ENCODE measurements at regions not wholly inside any gene's neighbourhood (a gene's known extent, or its start where the extent isn't known, plus 50 kb on each side); places are given as distances from the start of the nearest gene placed in this dataset.
"Not testable (repeated sequence)": the region's sequence is repeated elsewhere in the genome, so short reads cannot be mapped to it uniquely, and the experiment has no call there.

DNA sequence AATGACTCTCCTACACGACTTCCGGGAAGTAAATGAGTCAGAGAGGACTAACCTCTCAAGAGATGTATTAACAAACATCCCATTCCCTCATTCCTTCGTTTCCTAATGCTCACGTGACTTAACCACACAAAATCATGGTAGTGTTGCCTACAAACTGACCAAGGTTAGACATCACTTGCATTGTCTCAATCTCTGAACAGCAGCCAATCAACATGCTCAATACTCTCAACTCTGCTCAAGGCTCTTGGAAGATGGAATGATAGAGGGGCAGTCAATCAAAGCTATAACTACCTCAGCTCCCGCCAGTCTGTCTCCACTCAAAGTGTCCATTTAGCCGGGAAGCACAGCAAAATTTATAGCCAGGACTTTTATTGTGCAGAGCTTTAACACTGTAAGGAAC is 143.8 kb upstream of the PIK3R1 start:
- peaks cover 7% of the 10 kb centered on the region for H3K27me3 Mint-ChIP-seq
- no peak overlapping the region for H3K4me3 Mint-ChIP-seq
- no peak for ATAC-seq
- no peaks in the 10 kb centered on the region for H3K9me3 ChIP-seq (ENCODE audit: control insufficient read depth, low read length, poor library complexity, severe bottlenecking)
- H3K27ac Mint-ChIP-seq, result no peak overlapping the region
- peaks cover 2% of the 10 kb centered on the region for H3K36me3 Mint-ChIP-seq (ENCODE audit: low read depth)
- DNase-seq, result no peak
- H3K4me1 Mint-ChIP-seq, result peaks cover 5% of the 10 kb centered on the region

DNA sequence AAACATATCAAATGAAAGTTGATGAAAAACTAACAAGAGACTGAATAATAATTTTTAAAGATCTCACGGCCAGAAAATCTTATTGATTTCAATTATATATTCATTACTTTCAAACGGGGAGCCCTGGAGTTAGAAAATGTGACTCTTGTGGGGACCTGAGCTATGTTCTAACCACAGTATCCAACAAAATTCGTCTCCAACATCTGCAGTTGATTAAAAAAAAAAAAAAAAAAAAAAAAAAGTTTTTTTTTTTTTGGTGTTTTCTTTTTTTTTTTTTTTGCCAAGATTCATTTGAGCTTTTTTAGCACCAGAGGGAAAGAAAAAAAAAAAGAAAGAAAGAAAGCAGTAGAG is 144.3 kb upstream of the PIK3R1 start:
- Mint-ChIP-seq H3K4me1 (peaks cover 5% of the 10 kb centered on the region), H3K4me3 (no peak overlapping the region), H3K36me3 (ENCODE audit: low read depth) (peaks cover 2% of the 10 kb centered on the region), H3K27me3 (peaks cover 7% of the 10 kb centered on the region), H3K27ac (no peak overlapping the region)
- H3K9me3 ChIP-seq (ENCODE audit: control insufficient read depth, low read length, poor library complexity, severe bottlenecking), result no peaks in the 10 kb centered on the region
- DNase-seq, result no peak
- ATAC-seq, result no peak

DNA sequence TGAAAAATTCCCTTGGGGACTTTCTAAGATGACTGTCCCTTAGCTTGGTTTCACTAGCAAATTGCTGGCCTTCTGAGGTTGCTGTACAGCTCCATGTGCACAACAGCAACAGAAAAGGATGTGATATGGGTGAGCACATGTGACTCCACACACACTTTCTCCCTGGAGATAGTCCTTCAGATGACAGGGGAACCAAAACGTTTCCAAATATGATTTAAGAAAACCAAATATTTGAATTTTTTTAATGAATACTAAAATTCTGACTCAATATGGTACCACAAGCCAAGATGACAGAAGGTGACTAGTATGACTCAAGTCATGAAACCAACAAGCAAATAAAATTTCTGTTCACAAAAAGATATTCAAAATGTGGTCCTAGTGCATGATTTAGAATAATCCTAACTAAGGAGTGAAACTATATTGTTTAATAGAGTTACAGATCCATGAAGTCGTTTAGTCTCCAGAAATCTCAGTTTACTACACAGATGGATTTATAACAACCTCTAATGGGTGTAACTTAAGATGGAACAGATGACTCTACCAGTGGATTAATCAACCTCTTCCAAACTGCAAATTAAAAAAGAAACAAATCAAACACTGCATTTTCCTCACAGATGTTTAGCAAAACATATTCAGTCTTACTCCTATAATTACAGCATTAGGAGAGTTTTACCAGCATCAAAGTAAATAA is 144.8 kb upstream of the PIK3R1 start:
- Mint-ChIP-seq H3K27ac (no peak overlapping the region), H3K36me3 (ENCODE audit: low read depth) (peaks cover 2% of the 10 kb centered on the region), H3K4me3 (no peak overlapping the region), H3K4me1 (peaks cover 5% of the 10 kb centered on the region), H3K27me3 (peaks cover 7% of the 10 kb centered on the region)
- DNase-seq (no peak), ATAC-seq (no peak)
- H3K9me3 ChIP-seq (ENCODE audit: control insufficient read depth, low read length, poor library complexity, severe bottlenecking), result no peaks in the 10 kb centered on the region

DNA sequence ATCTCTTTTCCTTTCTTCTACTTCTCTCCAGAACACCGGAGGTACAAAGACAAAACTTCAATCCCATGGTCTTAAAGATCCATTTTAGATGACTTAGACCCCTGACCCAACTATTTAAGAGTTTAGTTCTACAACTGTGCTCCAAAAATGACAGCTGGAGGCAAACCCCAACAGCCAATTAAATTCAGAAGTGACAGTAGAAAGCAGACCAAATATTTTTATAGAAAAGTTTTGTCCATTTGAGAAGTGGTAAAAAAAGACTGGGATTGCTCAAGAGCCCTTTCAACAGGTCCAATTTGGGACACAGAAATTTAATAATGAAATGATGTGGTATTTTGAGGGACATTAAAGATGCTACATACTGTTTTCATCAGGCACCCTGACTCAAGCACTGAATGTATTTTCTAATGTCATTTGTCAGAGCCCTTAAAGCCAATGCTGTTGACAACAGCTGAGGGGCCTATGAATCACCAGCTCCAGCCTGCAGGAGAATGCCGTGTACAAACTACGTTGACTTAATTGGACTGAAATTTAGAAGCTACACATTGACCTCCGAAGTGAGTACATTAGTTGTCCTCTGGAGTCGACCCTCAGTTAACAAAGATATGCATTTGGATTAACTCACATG is 147.5 kb upstream of the PIK3R1 start:
- H3K9me3 ChIP-seq (ENCODE audit: control insufficient read depth, low read length, poor library complexity, severe bottlenecking), result no peaks in the 10 kb centered on the region
- Mint-ChIP-seq H3K4me1 (no peaks in the 10 kb centered on the region), H3K36me3 (ENCODE audit: low read depth) (no peaks in the 10 kb centered on the region), H3K27ac (no peak overlapping the region), H3K4me3 (no peak overlapping the region), H3K27me3 (no peaks in the 10 kb centered on the region)
- ATAC-seq (no peak), DNase-seq (no peak)

DNA sequence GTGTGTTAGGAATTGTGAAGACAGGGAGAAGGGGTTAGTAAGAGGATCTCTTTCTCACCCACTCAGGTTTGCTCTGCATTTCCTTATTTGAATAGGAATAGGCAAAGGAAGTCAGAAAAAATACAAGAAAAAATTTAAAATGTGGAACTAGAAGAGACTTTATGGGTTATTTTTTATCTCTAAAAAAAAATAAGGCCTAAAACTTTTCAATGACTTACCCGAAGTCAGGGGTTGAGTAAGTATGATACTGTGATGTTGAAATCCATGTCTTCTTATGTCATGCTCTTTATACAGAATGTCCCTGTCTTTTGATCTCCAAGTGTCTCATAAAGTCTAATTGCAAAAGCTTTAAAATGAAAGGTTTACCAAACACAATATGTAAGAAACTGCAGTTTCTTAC is 148.3 kb upstream of the PIK3R1 start:
- no peak overlapping the region for H3K27ac Mint-ChIP-seq
- no peaks in the 10 kb centered on the region for H3K27me3 Mint-ChIP-seq
- no peaks in the 10 kb centered on the region for H3K9me3 ChIP-seq (ENCODE audit: control insufficient read depth, low read length, poor library complexity, severe bottlenecking)
- DNase-seq (no peak), ATAC-seq (no peak)
- H3K4me1 Mint-ChIP-seq, result no peaks in the 10 kb centered on the region
- peaks cover 2% of the 10 kb centered on the region for H3K36me3 Mint-ChIP-seq (ENCODE audit: low read depth)
- H3K4me3 Mint-ChIP-seq, result no peak overlapping the region

DNA sequence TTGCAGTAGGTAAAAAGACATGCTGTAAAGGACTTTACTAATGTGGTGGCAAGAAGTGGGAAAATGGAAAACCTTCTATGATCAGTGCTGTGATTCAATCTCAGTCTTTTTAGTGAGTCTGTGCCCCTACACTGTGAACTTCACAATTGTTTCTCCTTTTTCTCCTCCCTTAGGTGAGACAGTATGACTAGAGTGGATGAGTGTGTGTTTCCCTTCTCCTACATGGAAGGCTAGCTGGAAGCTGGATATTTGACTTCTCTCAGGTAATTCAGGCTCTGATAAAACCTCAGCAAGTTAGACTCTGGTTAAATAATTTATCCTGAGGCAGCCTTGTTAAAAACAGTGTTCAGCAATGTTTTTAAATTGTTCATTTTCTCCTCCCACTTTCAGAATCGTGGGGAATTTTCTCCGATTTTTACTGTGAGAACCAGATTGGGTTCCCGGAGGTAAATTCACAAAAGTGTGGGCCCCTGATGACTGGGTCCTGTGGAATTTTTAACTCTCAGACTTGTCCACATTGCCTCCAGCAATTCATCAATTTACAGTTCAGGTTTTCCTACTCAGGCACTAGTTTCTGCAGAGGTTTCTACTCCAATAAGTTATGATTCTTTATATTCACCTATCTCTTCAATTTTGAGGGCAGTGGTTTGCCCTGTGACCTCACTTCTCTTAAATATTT is 149.1 kb upstream of the PIK3R1 start:
- no peaks in the 10 kb centered on the region for H3K4me1 Mint-ChIP-seq
- no peak overlapping the region for H3K4me3 Mint-ChIP-seq
- H3K27ac Mint-ChIP-seq, result no peak overlapping the region
- no peaks in the 10 kb centered on the region for H3K27me3 Mint-ChIP-seq
- ATAC-seq, result no peak
- H3K9me3 ChIP-seq (ENCODE audit: control insufficient read depth, low read length, poor library complexity, severe bottlenecking), result no peaks in the 10 kb centered on the region
- DNase-seq, result no peak
- H3K36me3 Mint-ChIP-seq (ENCODE audit: low read depth), result peaks cover 2% of the 10 kb centered on the region

DNA sequence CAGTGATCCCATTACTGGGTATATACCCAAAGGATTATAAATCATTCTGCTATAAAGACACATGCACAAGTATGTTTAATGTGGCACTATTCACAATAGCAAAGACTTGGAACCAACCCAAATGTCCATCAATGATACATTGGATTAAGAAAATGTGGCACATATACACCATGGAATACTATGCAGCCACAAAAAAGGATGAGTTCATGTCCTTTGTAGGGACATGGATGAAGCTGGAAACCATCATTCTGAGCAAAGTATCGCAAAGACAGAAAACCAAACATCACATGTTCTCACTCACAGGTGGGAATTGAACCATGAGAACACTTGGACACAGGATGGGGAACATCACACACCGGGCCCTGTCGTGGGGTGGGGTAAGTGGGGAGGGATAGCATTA is 150.2 kb upstream of the PIK3R1 start:
- not testable (repeated sequence) for H3K36me3 Mint-ChIP-seq (ENCODE audit: low read depth); H3K27me3 Mint-ChIP-seq; ATAC-seq; H3K9me3 ChIP-seq (ENCODE audit: control insufficient read depth, low read length, poor library complexity, severe bottlenecking); H3K4me1 Mint-ChIP-seq; H3K27ac Mint-ChIP-seq; H3K4me3 Mint-ChIP-seq; DNase-seq

DNA sequence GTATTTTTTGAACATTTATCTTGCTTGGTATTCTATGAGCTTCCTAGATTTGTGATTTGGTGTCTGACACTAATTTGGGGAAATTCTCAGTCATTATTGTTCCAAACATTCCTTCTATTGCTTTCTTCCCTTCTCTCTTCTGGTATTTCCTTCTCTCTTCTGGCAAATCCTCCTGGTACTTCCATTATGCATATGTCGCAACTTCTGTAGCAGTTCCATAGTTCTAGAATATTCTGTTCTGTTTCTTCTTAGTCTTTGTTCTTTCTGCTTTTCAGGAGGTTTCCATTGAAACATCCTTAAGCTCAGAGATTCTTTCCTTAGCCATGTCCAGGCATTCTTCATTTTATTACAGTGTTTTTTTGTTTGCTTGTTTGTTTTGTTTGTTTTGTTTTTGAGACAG is 155.2 kb upstream of the PIK3R1 start:
- Mint-ChIP-seq H3K4me1 (no peaks in the 10 kb centered on the region), H3K27me3 (no peaks in the 10 kb centered on the region), H3K27ac (no peak overlapping the region), H3K4me3 (no peak overlapping the region), H3K36me3 (ENCODE audit: low read depth) (peaks cover 4% of the 10 kb centered on the region)
- DNase-seq, result no peak
- no peaks in the 10 kb centered on the region for H3K9me3 ChIP-seq (ENCODE audit: control insufficient read depth, low read length, poor library complexity, severe bottlenecking)
- ATAC-seq, result no peak

DNA sequence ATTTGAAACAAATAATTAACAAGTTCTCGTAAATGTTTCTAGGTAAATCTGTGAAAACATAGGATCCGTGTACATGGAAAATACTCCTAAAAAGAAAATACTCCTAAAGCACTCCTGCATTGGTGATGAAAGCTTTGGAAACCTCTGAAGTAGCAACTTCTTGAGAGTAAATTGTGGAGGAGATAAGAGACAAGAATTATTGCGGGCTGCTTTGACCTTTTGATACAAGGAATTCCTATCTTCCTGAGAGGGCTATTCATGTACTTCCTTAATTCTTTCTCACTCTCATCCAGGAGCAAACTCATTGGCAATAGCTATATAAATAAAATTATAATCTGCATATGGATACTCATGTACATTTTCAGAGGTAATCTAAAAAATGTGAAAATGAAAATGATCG is 158.4 kb upstream of the PIK3R1 start:
- Mint-ChIP-seq H3K36me3 (ENCODE audit: low read depth) (peaks cover 2% of the 10 kb centered on the region), H3K4me3 (no peak overlapping the region), H3K4me1 (no peaks in the 10 kb centered on the region), H3K27me3 (no peaks in the 10 kb centered on the region), H3K27ac (no peak overlapping the region)
- DNase-seq (no peak), ATAC-seq (no peak)
- no peaks in the 10 kb centered on the region for H3K9me3 ChIP-seq (ENCODE audit: control insufficient read depth, low read length, poor library complexity, severe bottlenecking)

DNA sequence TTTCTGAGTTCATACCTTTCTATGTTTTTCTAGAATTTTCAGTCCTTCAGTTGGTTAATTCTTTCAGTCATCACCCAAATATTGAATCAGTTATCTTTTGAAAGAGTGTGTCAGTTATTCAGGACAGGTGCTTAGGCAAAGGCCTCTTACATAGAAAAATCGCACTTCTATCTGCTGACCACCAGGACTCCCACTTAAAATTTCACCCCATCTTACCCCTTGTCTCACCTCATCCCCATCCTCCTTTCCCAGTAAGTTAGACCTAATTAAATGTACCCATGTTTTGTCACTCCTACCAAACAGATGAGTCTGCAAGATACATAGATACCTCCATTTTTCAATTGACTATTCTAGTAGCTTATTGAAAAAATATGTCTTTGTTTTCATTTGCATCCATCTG is 159.9 kb upstream of the PIK3R1 start:
- no peaks in the 10 kb centered on the region for H3K27me3 Mint-ChIP-seq
- no peak overlapping the region for H3K4me3 Mint-ChIP-seq
- DNase-seq (no peak), ATAC-seq (no peak)
- no peaks in the 10 kb centered on the region for H3K4me1 Mint-ChIP-seq
- no peaks in the 10 kb centered on the region for H3K9me3 ChIP-seq (ENCODE audit: control insufficient read depth, low read length, poor library complexity, severe bottlenecking)
- no peak overlapping the region for H3K27ac Mint-ChIP-seq
- peaks cover 2% of the 10 kb centered on the region for H3K36me3 Mint-ChIP-seq (ENCODE audit: low read depth)

DNA sequence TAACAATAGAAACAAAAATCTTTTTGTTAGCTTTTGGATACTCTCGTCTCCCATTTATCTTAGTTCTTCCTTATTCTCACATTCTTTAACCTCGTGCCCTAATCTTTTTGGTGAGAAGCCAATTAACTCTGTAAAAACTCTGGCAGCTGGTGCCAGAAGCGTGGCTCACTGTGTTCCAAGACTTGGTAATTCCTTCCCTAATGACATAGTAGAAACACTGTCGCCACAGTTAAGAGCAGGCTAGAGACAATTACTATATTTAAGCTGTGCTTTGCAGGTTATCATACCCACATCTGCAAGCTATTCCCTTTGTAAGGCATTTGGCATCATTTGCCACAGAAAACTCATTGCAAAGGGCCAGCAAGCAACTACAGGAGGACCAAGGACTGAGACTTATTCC is 160.9 kb upstream of the PIK3R1 start:
- no peaks in the 10 kb centered on the region for H3K9me3 ChIP-seq (ENCODE audit: control insufficient read depth, low read length, poor library complexity, severe bottlenecking)
- H3K4me3 Mint-ChIP-seq, result no peak overlapping the region
- H3K36me3 Mint-ChIP-seq (ENCODE audit: low read depth), result no peaks in the 10 kb centered on the region
- ATAC-seq (no peak), DNase-seq (no peak)
- no peak overlapping the region for H3K27ac Mint-ChIP-seq
- no peaks in the 10 kb centered on the region for H3K4me1 Mint-ChIP-seq
- H3K27me3 Mint-ChIP-seq, result no peaks in the 10 kb centered on the region

DNA sequence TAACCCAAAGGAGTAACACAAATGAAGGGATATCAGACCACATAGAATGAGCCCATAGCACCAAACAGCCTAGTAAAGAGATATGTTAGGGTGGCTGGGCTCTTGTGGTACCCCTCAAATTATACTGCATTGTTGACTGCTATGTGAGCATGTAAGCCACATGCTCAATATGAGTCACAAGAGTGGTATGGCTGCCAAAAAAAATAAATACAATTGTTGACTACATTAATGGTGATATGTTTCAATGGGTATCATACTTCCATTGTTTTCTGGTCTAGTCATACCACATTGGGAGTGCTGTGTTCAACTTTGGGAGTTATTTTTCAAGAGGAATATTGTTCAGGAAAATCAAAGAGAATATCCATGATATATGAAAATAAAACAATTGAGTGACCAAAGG is 162.4 kb upstream of the PIK3R1 start:
- ATAC-seq, result no peak
- no peak overlapping the region for H3K27ac Mint-ChIP-seq
- no peaks in the 10 kb centered on the region for H3K36me3 Mint-ChIP-seq (ENCODE audit: low read depth)
- no peak for DNase-seq
- H3K27me3 Mint-ChIP-seq, result no peaks in the 10 kb centered on the region
- H3K4me1 Mint-ChIP-seq, result no peaks in the 10 kb centered on the region
- no peak overlapping the region for H3K4me3 Mint-ChIP-seq
- no peaks in the 10 kb centered on the region for H3K9me3 ChIP-seq (ENCODE audit: control insufficient read depth, low read length, poor library complexity, severe bottlenecking)

DNA sequence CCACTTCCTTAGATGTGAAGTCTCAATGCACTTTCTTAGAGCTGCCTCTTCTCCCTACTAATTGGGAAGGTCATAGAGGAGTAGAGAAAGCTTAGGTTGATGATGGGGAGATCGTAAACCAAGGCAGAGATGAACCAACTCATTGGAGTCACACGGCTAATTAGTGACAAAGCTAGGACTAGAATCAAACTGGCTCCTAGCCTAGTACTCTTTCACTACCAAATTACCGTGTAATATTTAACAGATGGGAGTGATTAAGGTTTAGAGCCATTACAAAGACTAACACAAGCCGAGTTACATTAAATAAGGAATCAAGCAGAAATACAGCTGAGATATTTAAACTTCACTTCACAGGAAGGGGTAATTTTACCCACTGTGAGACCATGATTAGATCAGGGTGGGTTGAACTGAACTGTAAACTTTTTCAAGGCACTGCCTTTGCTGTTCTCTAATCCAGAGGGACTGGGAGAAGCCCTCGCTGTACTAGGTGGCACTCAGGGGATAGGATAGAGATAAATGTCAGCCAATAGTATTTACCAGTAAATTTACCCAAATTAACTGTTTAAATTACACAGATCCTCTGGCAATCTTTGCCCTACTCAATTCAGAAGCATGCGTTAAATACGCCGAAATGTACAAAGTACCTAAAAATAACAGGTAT is 166.4 kb upstream of the PIK3R1 start:
- H3K27ac Mint-ChIP-seq, result no peak overlapping the region
- H3K4me3 Mint-ChIP-seq, result no peak overlapping the region
- no peaks in the 10 kb centered on the region for H3K4me1 Mint-ChIP-seq

More for the DNA sequence above, 166.4 kb upstream of the PIK3R1 start:
- ATAC-seq, result no peak
- no peaks in the 10 kb centered on the region for H3K9me3 ChIP-seq (ENCODE audit: control insufficient read depth, low read length, poor library complexity, severe bottlenecking)
- H3K36me3 Mint-ChIP-seq (ENCODE audit: low read depth), result peaks cover 2% of the 10 kb centered on the region
- DNase-seq, result no peak
- no peaks in the 10 kb centered on the region for H3K27me3 Mint-ChIP-seq
